Gastroesophageal sphincter (tissue), 4 donors: ENCODE measurements at regions not wholly inside any gene's neighbourhood (a gene's known extent, or its start where the extent isn't known, plus 50 kb on each side); places are given as distances from the start of the nearest gene placed in this dataset.
"Not testable (repeated sequence)": the region's sequence is repeated elsewhere in the genome, so short reads cannot be mapped to it uniquely, and the experiment has no call there.

ENCODE experiments used
- ATAC-seq: fragments of 150-250 bp; one replicate; pipeline ENCODE4 v1.9.1; 2016; ENCODE audit warnings: mild to moderate bottlenecking, moderate library complexity
- H3K27ac ChIP-seq, 4 donors: fragments of 200-600 bp; sonication (generic) in 3 of 4; 1 replicate in 3 of 4; 2 replicates in 1 of 4; pipeline ENCODE4 v1.5.1; 2016 to 2019
- H3K27me3 ChIP-seq: fragments of 200-600 bp; sonication (generic); one replicate; pipeline ENCODE4 v1.5.1; 2019
- H3K36me3 ChIP-seq, 2 donors: fragments of 200-600 bp; sonication (generic); one replicate each; pipeline ENCODE4 v1.5.1; 2019; ENCODE audit warnings: control low read depth in 1 of 2
- H3K4me1 ChIP-seq, 3 donors: fragments of 200-600 bp; sonication (generic); 1 replicate in 2 of 3; 2 replicates in 1 of 3; pipeline ENCODE4 v1.5.1; 2016 to 2019; ENCODE audit warnings: control low read depth in 2 of 3
- H3K4me3 ChIP-seq, 2 donors: fragments of 200-600 bp; sonication (generic); one replicate each; pipeline ENCODE4 v1.5.1; 2019; ENCODE audit warnings: mild to moderate bottlenecking in 1 of 2, moderate library complexity in 1 of 2
- H3K9me3 ChIP-seq, 3 donors: fragments of 200-600 bp; sonication (generic); one replicate each; pipeline ENCODE4 v1.5.1; 2017 to 2019; ENCODE audit warnings: control low read depth in 2 of 3
- CTCF ChIP-seq, 4 experiments: fragments of 200-600 bp in 2 of 4; fragments of 450-650 bp in 2 of 4; sonication (generic) in 1 of 4; IDR thresholded peaks; one replicate each; pipeline ENCODE4 v1.5.1; 2017 to 2019; ENCODE audit warnings: antibody characterized with exemption in 4 of 4, mild to moderate bottlenecking in 2 of 4, moderate library complexity in 2 of 4
- EP300 ChIP-seq: sonication (generic); formaldehyde crosslinking; IDR thresholded peaks from one replicate; pipeline ENCODE4 v1.6.1; 2017; ENCODE audit warnings: antibody characterized with exemption, mild to moderate bottlenecking
- POLR2A ChIP-seq, 2 donors: fragments of 450-650 bp; IDR thresholded peaks; one replicate each; pipeline ENCODE4 v1.6.1; 2017; ENCODE audit warnings: antibody characterized with exemption in 2 of 2, mild to moderate bottlenecking in 2 of 2, moderate library complexity in 1 of 2
- POLR2AphosphoS5 ChIP-seq: sonication (generic); formaldehyde crosslinking; IDR thresholded peaks from one replicate; pipeline ENCODE4 v1.6.1; 2017; ENCODE audit warnings: antibody characterized with exemption
- WGBS, 2 donors: methylation state at CpG; one replicate each; pipeline ENCODE4 v1.1.5; 2018; ENCODE audit warnings: low coverage in 1 of 2; 5-methylcytosine and 5-hydroxymethylcytosine counted together

DNA sequence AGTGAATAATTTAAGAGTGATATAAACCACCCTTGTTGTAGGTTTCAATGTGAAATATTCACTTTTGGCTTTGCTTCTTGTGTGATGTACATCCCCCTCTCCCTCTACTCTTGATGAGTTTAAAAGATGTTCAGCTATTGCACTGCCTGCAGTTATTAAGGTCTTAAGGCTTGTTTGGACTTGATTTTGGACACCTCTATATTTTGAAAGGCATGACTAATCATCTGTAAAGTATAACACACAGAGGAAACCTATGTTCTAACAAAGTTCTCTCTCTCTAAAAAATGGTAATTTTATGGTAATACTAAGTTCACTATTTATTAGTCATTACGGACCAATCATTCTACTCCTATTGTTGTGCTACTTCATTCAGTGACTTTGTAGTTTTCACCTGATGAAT is 1719.9 kb downstream of the GRIK2 start:
- Histone ChIP-seq H3K4me3 (no peak overlapping the region), H3K27me3 (no peaks in the 10 kb centered on the region), H3K4me1 (no peaks in the 10 kb centered on the region), H3K9me3 (no peaks in the 10 kb centered on the region), H3K27ac (no peak overlapping the region), H3K36me3 (no peaks in the 10 kb centered on the region)
- 86 to 95% methylated on average over 1 of the region's 1 CpG for WGBS, 2 donors
- no peak for ATAC-seq
- no peak for TF ChIP-seq EP300
- TF ChIP-seq POLR2A (IDR thresholded peaks at IDR 0.05), result no peak
- no peak for TF ChIP-seq POLR2AphosphoS5
- TF ChIP-seq CTCF (IDR thresholded peaks at IDR 0.05), result no peak

- no peak overlapping the region for H3K27ac ChIP-seq
- H3K36me3 ChIP-seq, result no peaks in the 10 kb centered on the region
- no peaks in the 10 kb centered on the region for H3K4me1 ChIP-seq
- no peak for TF ChIP-seq CTCF (IDR thresholded peaks at IDR 0.05)
- no peak for TF ChIP-seq POLR2A (IDR thresholded peaks at IDR 0.05)
- TF ChIP-seq POLR2AphosphoS5, result no peak
- TF ChIP-seq EP300, result no peak
- no peak for ATAC-seq
- no peaks in the 10 kb centered on the region for H3K27me3 ChIP-seq
- no peaks in the 10 kb centered on the region for H3K9me3 ChIP-seq
- no peak overlapping the region for H3K4me3 ChIP-seq
Measured at GRCh38 chr6:103107985-103108384, 1714.5 kb downstream of the GRIK2 start.

- no peak for ATAC-seq
Measured at GRCh38 chr6:103105686-103106085, 1712.2 kb downstream of the GRIK2 start.

DNA sequence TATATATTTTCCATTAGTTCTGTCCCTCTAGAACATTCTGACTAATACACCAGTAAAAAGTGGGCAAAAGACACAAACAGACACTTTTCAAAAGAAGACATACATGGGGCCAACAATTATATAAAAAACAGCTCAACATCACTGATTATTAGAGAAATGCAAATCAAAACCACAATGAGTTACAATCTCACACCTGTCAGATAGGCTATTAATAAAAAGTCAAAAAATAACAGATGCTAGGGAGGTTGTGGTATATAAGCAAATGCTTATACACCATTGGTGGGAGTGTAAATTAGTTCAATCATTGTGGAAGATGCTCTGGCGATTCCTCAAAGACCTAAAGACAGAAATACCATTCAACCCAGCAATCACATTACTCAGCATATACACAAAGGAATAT is 1707.8 kb downstream of the GRIK2 start:
- TF ChIP-seq CTCF (IDR thresholded peaks at IDR 0.05) (no peak), EP300 (no peak), POLR2AphosphoS5 (no peak), POLR2A (IDR thresholded peaks at IDR 0.05) (no peak)
- H3K36me3 ChIP-seq, result no peaks in the 10 kb centered on the region
- no peaks in the 10 kb centered on the region for H3K27me3 ChIP-seq
- no peaks in the 10 kb centered on the region for H3K4me1 ChIP-seq
- 86 to 91% methylated on average over 1 of the region's 1 CpG for WGBS, 2 donors
- no peak for ATAC-seq
- H3K9me3 ChIP-seq, result no peaks in the 10 kb centered on the region
- no peak overlapping the region for H3K27ac ChIP-seq
- no peak overlapping the region for H3K4me3 ChIP-seq

More at GRCh38 chr6:103105686-103106085, 1712.2 kb downstream of the GRIK2 start:
- WGBS, 2 donors, result 44 to 53% methylated on average over 2 of the region's 2 CpGs
- Histone ChIP-seq H3K9me3 (no peaks in the 10 kb centered on the region), H3K27me3 (no peaks in the 10 kb centered on the region), H3K4me3 (no peak overlapping the region), H3K36me3 (no peaks in the 10 kb centered on the region), H3K4me1 (no peaks in the 10 kb centered on the region), H3K27ac (no peak overlapping the region)
- no peak for TF ChIP-seq EP300
- TF ChIP-seq POLR2A (IDR thresholded peaks at IDR 0.05), result no peak
- no peak for TF ChIP-seq CTCF (IDR thresholded peaks at IDR 0.05)
- no peak for TF ChIP-seq POLR2AphosphoS5

GRCh38 chr6:103092414-103092813 is 1698.9 kb downstream of the GRIK2 start:
- not testable (repeated sequence) for ATAC-seq, H3K4me1 ChIP-seq, H3K9me3 ChIP-seq, H3K27me3 ChIP-seq, H3K27ac ChIP-seq, H3K4me3 ChIP-seq, H3K36me3 ChIP-seq
- 89 to 92% methylated on average over 3 to 4 of the region's 4 CpGs for WGBS, 2 donors

DNA sequence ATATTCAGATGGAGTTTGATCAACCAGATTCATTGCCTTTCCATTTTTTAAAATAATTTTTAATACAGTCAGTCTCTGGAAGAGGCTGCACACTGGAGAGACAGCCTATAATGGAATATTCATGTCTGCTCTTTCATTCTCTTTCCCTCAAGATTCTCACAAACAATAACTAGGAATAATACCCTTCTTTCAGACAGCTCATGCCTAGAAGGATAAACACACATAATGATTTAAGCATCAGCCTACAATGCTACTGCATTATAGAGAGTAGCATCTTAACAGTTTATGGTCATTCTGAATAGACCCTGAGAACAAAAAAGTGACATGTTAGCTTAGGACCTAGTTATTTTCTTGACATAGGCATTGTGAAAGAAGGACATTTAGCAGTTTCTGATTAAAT is 1692.3 kb downstream of the GRIK2 start:
- no peaks in the 10 kb centered on the region for H3K36me3 ChIP-seq
- no peak overlapping the region for H3K4me3 ChIP-seq
- no peak for ATAC-seq
- no peaks in the 10 kb centered on the region for H3K27me3 ChIP-seq
- H3K9me3 ChIP-seq, result no peaks in the 10 kb centered on the region
- no peaks in the 10 kb centered on the region for H3K4me1 ChIP-seq
- TF ChIP-seq CTCF (IDR thresholded peaks at IDR 0.05) (no peak), POLR2AphosphoS5 (no peak), POLR2A (IDR thresholded peaks at IDR 0.05) (no peak), EP300 (no peak)
- H3K27ac ChIP-seq, result no peak overlapping the region
